SU-DHL-6 (cell line): ENCODE measurements at regions not wholly inside any gene's neighbourhood (a gene's known extent, or its start where the extent isn't known, plus 50 kb on each side); places are given as distances from the start of the nearest gene placed in this dataset.

ENCODE experiments used
- H2AFZ ChIP-seq: fragments of 200-600 bp; sonication (generic); 2 replicates; pipeline ENCODE4 v1.6.1; 2014; ENCODE audit warnings: low read depth, mild to moderate bottlenecking, moderate library complexity, mixed read lengths, antibody characterized with exemption, low read length; ENCODE audit not compliant: severe bottlenecking
- H3F3A ChIP-seq: fragments of 200-600 bp; shearing (Covaris generic); 2 replicates; pipeline ENCODE4 v1.6.0; 2016; ENCODE audit warnings: antibody characterized with exemption, mild to moderate bottlenecking; ENCODE audit not compliant: insufficient read depth
- H3K27ac ChIP-seq: fragments of 200-600 bp; sonication (generic); 2 replicates; pipeline ENCODE4 v1.5.1; 2016; ENCODE audit warnings: low read depth, mild to moderate bottlenecking, low read length, moderate library complexity, mixed read lengths
- H3K27me3 ChIP-seq: fragments of 200-600 bp; sonication (generic), shearing (Covaris generic); 2 replicates; pipeline ENCODE4 v1.6.0; 2014; ENCODE audit warnings: mild to moderate bottlenecking, low read length
- H3K36me3 ChIP-seq: fragments of 200-600 bp; sonication (generic); 2 replicates; pipeline ENCODE4 v1.6.1; 2014; ENCODE audit warnings: mild to moderate bottlenecking, low read length, mixed read lengths
- H3K4me2 ChIP-seq: fragments of 300-600, 200-600 bp; shearing (Covaris generic), sonication (generic); 2 replicates; pipeline ENCODE4 v1.6.0; 2014; ENCODE audit warnings: low read length, low read depth, mild to moderate bottlenecking; ENCODE audit not compliant: poor library complexity, severe bottlenecking
- H3K4me3 ChIP-seq: fragments of 200-600 bp; sonication (generic); 2 replicates; pipeline ENCODE4 v1.5.1; 2014; ENCODE audit warnings: antibody characterized with exemption, low read length, mild to moderate bottlenecking, mixed read lengths; ENCODE audit not compliant: insufficient read depth, poor library complexity, severe bottlenecking
- H3K79me2 ChIP-seq: fragments of 200-600 bp; sonication (generic); 2 replicates; pipeline ENCODE4 v1.6.1; 2014; ENCODE audit warnings: mild to moderate bottlenecking, low read length, moderate library complexity; ENCODE audit not compliant: insufficient read depth
- H3K9ac ChIP-seq: fragments of 200-600 bp; sonication (generic); 2 replicates; pipeline ENCODE4 v1.7.0; 2014; ENCODE audit warnings: mild to moderate bottlenecking, low read length
- H3K9me2 ChIP-seq: fragments of 200-600 bp; sonication (generic); replicated peaks from 2 replicates; pipeline ENCODE4 v1.6.1; 2014; ENCODE audit warnings: low read length; ENCODE audit not compliant: insufficient read depth
- H3K9me3 ChIP-seq: fragments of 200-600 bp; sonication (generic); 2 replicates; pipeline ENCODE4 v1.6.1; 2014; ENCODE audit warnings: low read length, mixed read lengths; ENCODE audit not compliant: insufficient read depth
- H4K20me1 ChIP-seq: fragments of 200-600 bp; sonication (generic); 2 replicates; pipeline ENCODE4 v1.6.1; 2014; ENCODE audit warnings: low read depth, mild to moderate bottlenecking, antibody characterized with exemption, low read length, moderate library complexity, mixed read lengths
- CTCF ChIP-seq: fragments of 200-600 bp; sonication (generic); IDR thresholded peaks from one replicate; pipeline ENCODE4 v1.5.1; 2017; ENCODE audit warnings: antibody characterized with exemption, mild to moderate bottlenecking, low read length, moderate library complexity; ENCODE audit not compliant: insufficient read depth, poor library complexity, severe bottlenecking
- EZH2phosphoT487 ChIP-seq: fragments of 200-600 bp; sonication (generic), shearing (Covaris generic); conservative IDR thresholded peaks from 2 replicates; pipeline ENCODE4 v1.6.1; 2018; ENCODE audit warnings: mild to moderate bottlenecking, antibody characterized with exemption, low read length, moderate library complexity, mixed read lengths

GRCh38 chr4:121228848-121229247 lies 64.7 kb upstream of the TNIP3 start:
- no peak for TF ChIP-seq CTCF
- TF ChIP-seq EZH2phosphoT487, result no peak
- no peaks in the 10 kb centered on the region for H3F3A ChIP-seq

GRCh38 chr4:121227341-121227792 lies 63.2 kb upstream of the TNIP3 start:
- Histone ChIP-seq H3K27me3 (no peaks in the 10 kb centered on the region), H3K79me2 (no peaks in the 10 kb centered on the region), H4K20me1 (no peaks in the 10 kb centered on the region), H3K9me2 (no peaks in the 10 kb centered on the region), H3K9ac (no peak overlapping the region), H3K4me2 (no peak overlapping the region), H3K4me3 (no peak overlapping the region), H3K27ac (no peak overlapping the region), H3K36me3 (no peaks in the 10 kb centered on the region), H3F3A (no peaks in the 10 kb centered on the region), H3K9me3 (no peaks in the 10 kb centered on the region), H2AFZ (no peak overlapping the region)
- TF ChIP-seq EZH2phosphoT487, result no peak
- TF ChIP-seq CTCF, result no peak

More at GRCh38 chr4:121228848-121229247, 64.7 kb upstream of the TNIP3 start:
- H4K20me1 ChIP-seq, result no peaks in the 10 kb centered on the region
- no peak overlapping the region for H3K27ac ChIP-seq
- H3K36me3 ChIP-seq, result no peaks in the 10 kb centered on the region
- no peaks in the 10 kb centered on the region for H3K79me2 ChIP-seq
- H3K4me3 ChIP-seq, result no peak overlapping the region
- no peaks in the 10 kb centered on the region for H3K9me3 ChIP-seq
- H3K9ac ChIP-seq, result no peak overlapping the region
- H3K27me3 ChIP-seq, result no peaks in the 10 kb centered on the region
- no peak overlapping the region for H2AFZ ChIP-seq
- no peak overlapping the region for H3K4me2 ChIP-seq
- H3K9me2 ChIP-seq, result no peaks in the 10 kb centered on the region

GRCh38 chr4:121226362-121226761 lies 62.2 kb upstream of the TNIP3 start:
- Histone ChIP-seq H3K27me3 (no peaks in the 10 kb centered on the region), H3K9me3 (no peaks in the 10 kb centered on the region), H3K36me3 (no peaks in the 10 kb centered on the region), H3K9ac (no peak overlapping the region), H2AFZ (no peak overlapping the region), H3K27ac (no peak overlapping the region), H3K4me2 (no peak overlapping the region), H3F3A (no peaks in the 10 kb centered on the region), H4K20me1 (no peaks in the 10 kb centered on the region), H3K79me2 (no peaks in the 10 kb centered on the region), H3K4me3 (no peak overlapping the region), H3K9me2 (no peaks in the 10 kb centered on the region)
- TF ChIP-seq CTCF, result no peak
- TF ChIP-seq EZH2phosphoT487, result no peak
